K562 (cell line): ENCODE measurements at regions not wholly inside any gene's neighbourhood (a gene's known extent, or its start where the extent isn't known, plus 50 kb on each side); places are given as distances from the start of the nearest gene placed in this dataset.

Experiments
- ATAC-seq: fragments of 200-7000 bp; cut with Tn5 transposase; 3 replicates; pipeline ENCODE4 v1.9.1; 2020; ENCODE audit warnings: moderate library complexity
- BruUV-seq: library from RNA; stranded (reverse); fragments of 400-500 nt; replicated peaks from 2 replicates; lab custom pipeline; 2021; lab: Mats Ljungman, UMichigan
- CTCF ChIA-PET: fragments of 300-600 bp; formaldehyde crosslinking; extraction: SDS; loops from one replicate; lab custom pipeline; 2021; ENCODE audit warnings: low intra/inter-chr PET ratio; lab: Yijun Ruan, JAX
- POLR2A ChIA-PET: fragments of 300-600, 350-650 bp; sonication (Branson Sonifier 250); formaldehyde crosslinking; extraction: SDS; loops from one replicate; lab custom pipeline; 2021; ENCODE audit warnings: antibody characterized with exemption, inconsistent platforms; lab: Yijun Ruan, JAX
- DNase-seq, 4 experiments: peaks; one replicate each; pipeline versions ENCODE4 v3.0.0 to v3.0.0-alpha.2; 2011 to 2018; ENCODE audit warnings: low spot score in 3 of 4, mixed read lengths in 3 of 4; ENCODE audit errors: extremely low read depth in 1 of 4
- FAIRE-seq: peaks from 2 replicates; lab custom pipeline; 2011; peaks lifted over from hg19 to GRCh38; lab: Jason Lieb, UNC
- H2AFZ ChIP-seq: 2 replicates; pipeline ENCODE4 v1.6.0; 2011; ENCODE audit warnings: low read depth, low read length, control low read depth, inconsistent platforms
- H3K27ac ChIP-seq: fragments of 200-600 bp; 3 replicates; pipeline ENCODE4 v1.8.0; 2011; ENCODE audit warnings: low read depth, mild to moderate bottlenecking, control low read depth, inconsistent platforms, low read length, moderate library complexity, mixed read lengths; ENCODE audit errors: extremely low read depth
- H3K27me3 ChIP-seq, 2 experiments: fragments of 300-600 bp in 1 of 2; 2 replicates in 1 of 2; 3 replicates in 1 of 2; pipeline versions ENCODE4 v1.6.0 to v1.8.0; 2011; ENCODE audit warnings: inconsistent platforms in 2 of 2, low read length in 2 of 2, mild to moderate bottlenecking in 1 of 2, mixed read lengths in 1 of 2, moderate library complexity in 1 of 2; ENCODE audit not compliant: control insufficient read depth in 2 of 2, insufficient read depth in 2 of 2
- H3K36me3 ChIP-seq: fragments of 300-600 bp; 3 replicates; pipeline ENCODE4 v1.8.0; 2011; ENCODE audit warnings: mild to moderate bottlenecking, low read length, inconsistent platforms; ENCODE audit not compliant: control insufficient read depth, insufficient read depth
- H3K4me1 ChIP-seq, 2 experiments: fragments of 200-600 bp in 1 of 2; replicated peaks in 1 of 2; 2 replicates in 1 of 2; 3 replicates in 1 of 2; pipeline versions ENCODE4 v1.5.1 to v1.8.0; 2011; ENCODE audit warnings: inconsistent platforms in 2 of 2, low read length in 2 of 2, mild to moderate bottlenecking in 1 of 2, mixed read lengths in 1 of 2, moderate library complexity in 1 of 2; ENCODE audit not compliant: control insufficient read depth in 2 of 2, insufficient read depth in 2 of 2
- H3K4me2 ChIP-seq: 2 replicates; pipeline ENCODE4 v1.6.1; 2011; ENCODE audit warnings: low read length, control low read depth, inconsistent platforms, mixed read lengths; ENCODE audit not compliant: insufficient read depth
- H3K4me3 ChIP-seq: fragments of 200-600 bp; sonication (generic), shearing (Covaris generic); 2 replicates; pipeline ENCODE4 v1.5.1; 2016; ENCODE audit warnings: control low read depth, inconsistent platforms
- H3K79me2 ChIP-seq: fragments of 200-600 bp; 3 replicates; pipeline ENCODE4 v1.8.0; 2011; ENCODE audit warnings: low read length, inconsistent platforms; ENCODE audit not compliant: control insufficient read depth, insufficient read depth
- H3K9ac ChIP-seq, 2 experiments: 2 replicates each; pipeline versions ENCODE4 v1.6.0 to v1.6.1; 2011; ENCODE audit warnings: low read depth in 2 of 2, low read length in 2 of 2, control low read depth in 1 of 2, inconsistent platforms in 1 of 2, mild to moderate bottlenecking in 1 of 2, mixed read lengths in 1 of 2; ENCODE audit not compliant: insufficient read depth in 1 of 2
- H3K9me1 ChIP-seq: one replicate; pipeline ENCODE4 v1.6.0; 2011; ENCODE audit warnings: inconsistent platforms, mild to moderate bottlenecking, low read length, moderate library complexity; ENCODE audit not compliant: control insufficient read depth, insufficient read depth
- H3K9me3 ChIP-seq: replicated peaks from 2 replicates; pipeline ENCODE4 v1.5.1; 2011; ENCODE audit warnings: low read depth, low read length, inconsistent platforms; ENCODE audit not compliant: control insufficient read depth, insufficient read depth
- H4K20me1 ChIP-seq: replicated peaks from 2 replicates; pipeline ENCODE4 v1.6.1; 2011; ENCODE audit warnings: low read length, inconsistent platforms, mixed read lengths; ENCODE audit not compliant: control insufficient read depth, insufficient read depth
- FOSL1 ChIP-seq: fragments of 200-800 bp; sonication (Bioruptor generic); conservative IDR thresholded peaks from 2 replicates; pipeline ENCODE4 v1.6.1; 2016; ENCODE audit warnings: missing genetic modification characterization, missing compliant biosample characterization
- HNRNPLL ChIP-seq: fragments of 200-400 bp; formaldehyde crosslinking; IDR thresholded peaks from 2 replicates; pipeline ENCODE4 v1.6.1; 2017; ENCODE audit warnings: low read length, low read depth, mild to moderate bottlenecking; ENCODE audit not compliant: poor library complexity, severe bottlenecking
- NR2C1 ChIP-seq, 2 experiments: fragments of 450-650 bp; IDR thresholded peaks; 2 replicates each; pipeline ENCODE4 v1.6.1; 2017; ENCODE audit warnings: mild to moderate bottlenecking in 2 of 2, antibody characterized with exemption in 1 of 2, inconsistent platforms in 1 of 2, missing compliant biosample characterization in 1 of 2, missing genetic modification characterization in 1 of 2
- ZNF3 ChIP-seq: fragments of 250-450 bp; sonication (Bioruptor Pico); IDR thresholded peaks from 2 replicates; pipeline ENCODE4 v1.5.0; 2021; ENCODE audit warnings: mild to moderate bottlenecking, moderate library complexity
- WGBS: fragments of 100-300 bp; shearing (Covaris generic); methylation state at CpG from one replicate; pipeline ENCODE4 v1.1.6; 2016; ENCODE audit warnings: low coverage, mixed read lengths; ENCODE audit not compliant: insufficient coverage; ENCODE audit errors: missing lambda C conversion rate; 5-methylcytosine and 5-hydroxymethylcytosine counted together
- in situ Hi-C: fragments of 300-500 bp; cut with MboI; formaldehyde crosslinking; loops from 4 replicates; pipeline ENCODE4 v1.15.0; 2018; ENCODE audit warnings: inconsistent platforms, mixed read lengths
- intact Hi-C: fragments of 100-400 bp; cut with micrococcal nuclease; formaldehyde crosslinking; loops from 2 replicates; pipeline ENCODE4 v1.14.2; 2022
- TF ChIP-seq, protein P1 (sequence below): fragments of 450-650 bp; IDR thresholded peaks from 2 replicates; pipeline ENCODE4 v1.6.1; 2016; ENCODE audit warnings: antibody characterized with exemption
- TF ChIP-seq, protein P2 (sequence below): fragments of 150-350 bp; IDR thresholded peaks from 2 replicates; pipeline ENCODE4 v1.6.1; 2014; ENCODE audit warnings: low read depth, mild to moderate bottlenecking, low read length, borderline replicate concordance

DNA sequence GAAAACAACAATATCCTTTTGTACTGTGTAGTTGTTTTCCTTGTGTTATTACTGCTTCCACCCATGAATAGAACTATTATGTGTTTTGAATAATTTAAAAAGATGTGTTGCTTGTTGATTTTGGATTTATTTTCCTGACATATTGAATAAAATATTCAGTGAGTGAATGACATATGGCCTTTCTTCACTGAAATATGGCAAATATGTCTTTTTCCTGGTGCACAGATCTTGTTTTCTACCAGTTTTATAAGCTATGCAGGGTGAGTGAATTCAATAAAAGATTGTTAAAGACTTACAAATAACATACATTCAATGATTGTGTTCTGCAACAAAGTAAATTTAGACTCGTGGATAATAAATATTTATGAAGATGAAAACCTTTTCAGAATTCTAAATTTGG lies 1216.3 kb upstream of the ADGRL3 start:
- in situ Hi-C loops: no loop called here
- H3K4me3 ChIP-seq: no peak overlapping the region
- H3K79me2 ChIP-seq: no peaks in the 10 kb centered on the region
- H4K20me1 ChIP-seq: no peaks in the 10 kb centered on the region
- no peak for ATAC-seq
- no peaks in the 10 kb centered on the region for H3K9me3 ChIP-seq
- H3K4me1 ChIP-seq: no peaks in the 10 kb centered on the region
- H3K4me2 ChIP-seq: no peak overlapping the region
- H3K36me3 ChIP-seq: no peaks in the 10 kb centered on the region
- no peak for DNase-seq
- BruUV-seq: no TSS peak
- 0% methylated on average over 1 of the region's 1 CpG for WGBS
- H3K27me3 ChIP-seq: no peaks in the 10 kb centered on the region
- intact Hi-C loops: no loop called here
- no peak for FAIRE-seq
- no peak overlapping the region for H2AFZ ChIP-seq
- ChIA-PET CTCF (no interaction called here), POLR2A (no interaction called here)
- TF ChIP-seq FOSL1 (tag): no peak
- no peak for TF ChIP-seq ZNF3 (CRISPR knock-in tag)
- TF ChIP-seq, protein P1, sequence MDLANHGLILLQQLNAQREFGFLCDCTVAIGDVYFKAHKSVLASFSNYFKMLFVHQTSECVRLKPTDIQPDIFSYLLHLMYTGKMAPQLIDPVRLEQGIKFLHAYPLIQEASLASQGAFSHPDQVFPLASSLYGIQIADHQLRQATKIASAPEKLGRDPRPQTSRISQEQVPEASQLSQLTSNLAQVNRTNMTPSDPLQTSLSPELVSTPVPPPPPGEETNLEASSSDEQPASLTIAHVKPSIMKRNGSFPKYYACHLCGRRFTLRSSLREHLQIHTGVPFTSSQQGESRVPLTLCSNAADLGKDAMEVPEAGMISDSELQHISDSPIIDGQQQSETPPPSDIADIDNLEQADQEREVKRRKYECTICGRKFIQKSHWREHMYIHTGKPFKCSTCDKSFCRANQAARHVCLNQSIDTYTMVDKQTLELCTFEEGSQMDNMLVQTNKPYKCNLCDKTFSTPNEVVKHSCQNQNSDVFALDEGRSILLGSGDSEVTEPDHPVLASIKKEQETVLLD: no peak
- TF ChIP-seq NR2C1 (IDR thresholded peaks at IDR 0.05): no peak
- TF ChIP-seq NR2C1 (tag; IDR thresholded peaks at IDR 0.05): no peak
- no peak for TF ChIP-seq HNRNPLL
- TF ChIP-seq, protein P2, sequence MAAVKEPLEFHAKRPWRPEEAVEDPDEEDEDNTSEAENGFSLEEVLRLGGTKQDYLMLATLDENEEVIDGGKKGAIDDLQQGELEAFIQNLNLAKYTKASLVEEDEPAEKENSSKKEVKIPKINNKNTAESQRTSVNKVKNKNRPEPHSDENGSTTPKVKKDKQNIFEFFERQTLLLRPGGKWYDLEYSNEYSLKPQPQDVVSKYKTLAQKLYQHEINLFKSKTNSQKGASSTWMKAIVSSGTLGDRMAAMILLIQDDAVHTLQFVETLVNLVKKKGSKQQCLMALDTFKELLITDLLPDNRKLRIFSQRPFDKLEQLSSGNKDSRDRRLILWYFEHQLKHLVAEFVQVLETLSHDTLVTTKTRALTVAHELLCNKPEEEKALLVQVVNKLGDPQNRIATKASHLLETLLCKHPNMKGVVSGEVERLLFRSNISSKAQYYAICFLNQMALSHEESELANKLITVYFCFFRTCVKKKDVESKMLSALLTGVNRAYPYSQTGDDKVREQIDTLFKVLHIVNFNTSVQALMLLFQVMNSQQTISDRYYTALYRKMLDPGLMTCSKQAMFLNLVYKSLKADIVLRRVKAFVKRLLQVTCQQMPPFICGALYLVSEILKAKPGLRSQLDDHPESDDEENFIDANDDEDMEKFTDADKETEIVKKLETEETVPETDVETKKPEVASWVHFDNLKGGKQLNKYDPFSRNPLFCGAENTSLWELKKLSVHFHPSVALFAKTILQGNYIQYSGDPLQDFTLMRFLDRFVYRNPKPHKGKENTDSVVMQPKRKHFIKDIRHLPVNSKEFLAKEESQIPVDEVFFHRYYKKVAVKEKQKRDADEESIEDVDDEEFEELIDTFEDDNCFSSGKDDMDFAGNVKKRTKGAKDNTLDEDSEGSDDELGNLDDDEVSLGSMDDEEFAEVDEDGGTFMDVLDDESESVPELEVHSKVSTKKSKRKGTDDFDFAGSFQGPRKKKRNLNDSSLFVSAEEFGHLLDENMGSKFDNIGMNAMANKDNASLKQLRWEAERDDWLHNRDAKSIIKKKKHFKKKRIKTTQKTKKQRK: no peak
- H3K27ac ChIP-seq: no peak overlapping the region
- H3K9ac ChIP-seq: no peak overlapping the region
- no peaks in the 10 kb centered on the region for H3K9me1 ChIP-seq
